Stomach (tissue), 4 donors: ENCODE measurements at regions not wholly inside any gene's neighbourhood (a gene's known extent, or its start where the extent isn't known, plus 50 kb on each side); places are given as distances from the start of the nearest gene placed in this dataset.

Source experiments
- POLR2A ChIP-seq, 4 donors: fragments of 450-650 bp; IDR thresholded peaks; one replicate each; pipeline ENCODE4 v1.6.1; 2016; ENCODE audit warnings: antibody characterized with exemption in 4 of 4, control low read depth in 2 of 4, mild to moderate bottlenecking in 1 of 4, moderate library complexity in 1 of 4
- TF ChIP-seq, protein P1 (sequence below), 7 experiments: fragments of 450-650 bp in 4 of 7; fragments of 200-600 bp in 3 of 7; sonication (generic) in 3 of 7; IDR thresholded peaks; one replicate each; pipeline ENCODE4 v1.5.1; 2016 to 2019; ENCODE audit warnings: antibody characterized with exemption in 7 of 7, control low read depth in 2 of 7, mild to moderate bottlenecking in 1 of 7

DNA sequence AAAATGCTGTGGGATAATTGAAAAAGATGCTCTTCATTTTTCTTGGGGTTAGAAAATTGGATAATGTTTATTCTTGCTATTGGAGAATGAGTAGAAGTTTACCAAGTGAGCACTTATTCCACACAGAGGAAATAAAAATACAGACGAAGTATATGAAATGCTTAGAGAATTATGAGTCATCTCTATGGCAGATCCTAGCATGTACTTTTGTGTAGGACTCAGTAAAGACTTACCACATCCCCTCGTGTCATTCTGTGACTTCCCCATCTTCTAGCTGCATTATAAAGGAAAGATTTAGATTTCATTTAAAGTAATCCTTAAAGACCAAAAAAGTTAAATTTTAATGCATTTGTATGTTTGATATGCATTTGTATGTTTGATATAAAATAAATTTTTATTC lies 685.6 kb downstream of the TBC1D32 start:
- no peak for TF ChIP-seq POLR2A (IDR thresholded peaks at IDR 0.05)
- TF ChIP-seq, protein P1, sequence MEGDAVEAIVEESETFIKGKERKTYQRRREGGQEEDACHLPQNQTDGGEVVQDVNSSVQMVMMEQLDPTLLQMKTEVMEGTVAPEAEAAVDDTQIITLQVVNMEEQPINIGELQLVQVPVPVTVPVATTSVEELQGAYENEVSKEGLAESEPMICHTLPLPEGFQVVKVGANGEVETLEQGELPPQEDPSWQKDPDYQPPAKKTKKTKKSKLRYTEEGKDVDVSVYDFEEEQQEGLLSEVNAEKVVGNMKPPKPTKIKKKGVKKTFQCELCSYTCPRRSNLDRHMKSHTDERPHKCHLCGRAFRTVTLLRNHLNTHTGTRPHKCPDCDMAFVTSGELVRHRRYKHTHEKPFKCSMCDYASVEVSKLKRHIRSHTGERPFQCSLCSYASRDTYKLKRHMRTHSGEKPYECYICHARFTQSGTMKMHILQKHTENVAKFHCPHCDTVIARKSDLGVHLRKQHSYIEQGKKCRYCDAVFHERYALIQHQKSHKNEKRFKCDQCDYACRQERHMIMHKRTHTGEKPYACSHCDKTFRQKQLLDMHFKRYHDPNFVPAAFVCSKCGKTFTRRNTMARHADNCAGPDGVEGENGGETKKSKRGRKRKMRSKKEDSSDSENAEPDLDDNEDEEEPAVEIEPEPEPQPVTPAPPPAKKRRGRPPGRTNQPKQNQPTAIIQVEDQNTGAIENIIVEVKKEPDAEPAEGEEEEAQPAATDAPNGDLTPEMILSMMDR (IDR thresholded peaks at IDR 0.05), result no peak
